ENCODE measurements at regions not wholly inside any gene's neighbourhood (a gene's known extent, or its start where the extent isn't known, plus 50 kb on each side); places are given as distances from the start of the nearest gene placed in this dataset.

GRCh38 chr6:34610819-34611477 is 54.8 kb upstream of the SPDEF start:
- intact Hi-C loops (cut with DNase I): no loop called here
- ATAC-seq: peak; percentile 64
- peak in 3 of 4 donors; percentile 18 to 51 (median 49) for DNase-seq

GRCh38 chr6:34608321-34609091 is 52.4 kb upstream of the SPDEF start:
- intact Hi-C loops (cut with DNase I): loop anchor here (10.0 kb wide), 1 partner anchor 144 kb away; the partner anchor contains the start of gene PACSIN1
- no peak overlapping the region for H3K27ac ChIP-seq
- DNase-seq (no peak), ATAC-seq (no peak)
- peaks cover 0 to 3% of the 10 kb centered on the region in 2 donors for H3K36me3 ChIP-seq (replicated peaks in 1 of 2; ENCODE audit: insufficient read depth in 1 of 2, low read depth in 2 of 2)
- no peak for TF ChIP-seq CTCF (IDR thresholded peaks at IDR 0.05)
- no peak for TF ChIP-seq POLR2A (IDR thresholded peaks at IDR 0.05)
- WGBS, 2 donors: 71 to 81% methylated on average over 5 of the region's 5 CpGs
- no peak overlapping the region for H3K4me3 ChIP-seq
- no peaks in the 10 kb centered on the region for H3K9me3 ChIP-seq
- no peaks in the 10 kb centered on the region for H3K27me3 ChIP-seq
- peaks cover 16% of the 10 kb centered on the region for H3K4me1 ChIP-seq

More at GRCh38 chr6:34610819-34611477, 54.8 kb upstream of the SPDEF start:
- H3K4me3 ChIP-seq: no peak overlapping the region
- H3K27ac ChIP-seq: peak overlapping the region in 1 of 4 donors; percentile 34
- no peaks in the 10 kb centered on the region for H3K9me3 ChIP-seq
- H3K4me1 ChIP-seq: peaks cover 14% of the 10 kb centered on the region
- 61 to 62% methylated on average over 4 of the region's 4 CpGs for WGBS, 2 donors
- TF ChIP-seq POLR2A (IDR thresholded peaks at IDR 0.05): no peak
- TF ChIP-seq CTCF (IDR thresholded peaks at IDR 0.05): no peak
- H3K36me3 ChIP-seq (replicated peaks in 1 of 2; ENCODE audit: insufficient read depth in 1 of 2, low read depth in 2 of 2): peaks cover 0 to 1% of the 10 kb centered on the region in 2 donors
- no peaks in the 10 kb centered on the region for H3K27me3 ChIP-seq

GRCh38 chr6:34606477-34607265 is 50.5 kb upstream of the SPDEF start:
- Histone ChIP-seq H3K4me3 (no peak overlapping the region), H3K36me3 (replicated peaks in 1 of 2; ENCODE audit: insufficient read depth in 1 of 2, low read depth in 2 of 2) (peaks cover 0 to 3% of the 10 kb centered on the region in 2 donors), H3K27me3 (no peaks in the 10 kb centered on the region), H3K4me1 (peaks cover 35% of the 10 kb centered on the region), H3K9me3 (no peaks in the 10 kb centered on the region), H3K27ac (no peak overlapping the region)
- ATAC-seq: no peak
- intact Hi-C loops (cut with DNase I): loop anchor here (10.0 kb wide), 1 partner anchor 142 kb away; the partner anchor contains the start of gene PACSIN1
- TF ChIP-seq CTCF (IDR thresholded peaks at IDR 0.05): no peak
- no peak for TF ChIP-seq POLR2A (IDR thresholded peaks at IDR 0.05)
- no peak for DNase-seq
- 83 to 88% methylated on average over 11 of the region's 11 CpGs for WGBS, 2 donors

All from body of pancreas (tissue), 4 donors.